GM12892 (cell line): ENCODE measurements at regions not wholly inside any gene's neighbourhood (a gene's known extent, or its start where the extent isn't known, plus 50 kb on each side); places are given as distances from the start of the nearest gene placed in this dataset.

ENCODE experiments used
- DNase-seq: peaks from one replicate; pipeline ENCODE4 v3.0.0; 2011; ENCODE audit not compliant: insufficient read length
- FAIRE-seq: peaks from 2 replicates; lab custom pipeline; 2011; peaks lifted over from hg19 to GRCh38; lab: Jason Lieb, UNC
- POLR2A ChIP-seq: IDR thresholded peaks from 2 replicates; pipeline ENCODE4 v1.6.1; 2011; ENCODE audit warnings: low read depth, low read length, control low read depth
- POLR2AphosphoS5 ChIP-seq: IDR thresholded peaks from 2 replicates; pipeline ENCODE4 v1.6.1; 2011; ENCODE audit warnings: low read depth, low read length, control low read depth
- TAF1 ChIP-seq: IDR thresholded peaks from 2 replicates; pipeline ENCODE4 v1.6.1; 2011; ENCODE audit warnings: low read depth, mild to moderate bottlenecking, control low read depth, low read length, borderline replicate concordance

DNA sequence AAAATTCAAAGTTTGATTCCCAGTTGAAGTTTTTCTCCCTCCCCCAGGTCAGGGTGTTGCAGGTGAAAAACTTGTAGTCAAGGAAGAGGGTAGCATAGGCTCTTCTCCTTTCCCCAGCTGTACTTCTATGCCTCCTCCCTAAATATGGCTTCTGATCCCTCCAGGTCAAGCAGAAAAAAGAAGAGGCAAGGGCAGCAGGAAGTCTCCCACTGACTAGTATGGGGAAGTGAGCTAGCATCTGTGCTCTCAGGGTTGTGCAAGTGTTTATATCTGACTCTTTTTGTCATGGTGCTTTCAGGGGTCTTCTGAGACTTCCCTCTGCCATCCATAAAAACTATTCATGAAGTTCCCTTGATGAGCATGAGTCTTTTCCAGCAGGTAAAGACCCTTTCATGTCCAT lies 76.0 kb downstream of the ATPSCKMT start:
- FAIRE-seq: no peak
- no peak for DNase-seq
- TF ChIP-seq POLR2A (no peak), POLR2AphosphoS5 (no peak), TAF1 (no peak)

DNA sequence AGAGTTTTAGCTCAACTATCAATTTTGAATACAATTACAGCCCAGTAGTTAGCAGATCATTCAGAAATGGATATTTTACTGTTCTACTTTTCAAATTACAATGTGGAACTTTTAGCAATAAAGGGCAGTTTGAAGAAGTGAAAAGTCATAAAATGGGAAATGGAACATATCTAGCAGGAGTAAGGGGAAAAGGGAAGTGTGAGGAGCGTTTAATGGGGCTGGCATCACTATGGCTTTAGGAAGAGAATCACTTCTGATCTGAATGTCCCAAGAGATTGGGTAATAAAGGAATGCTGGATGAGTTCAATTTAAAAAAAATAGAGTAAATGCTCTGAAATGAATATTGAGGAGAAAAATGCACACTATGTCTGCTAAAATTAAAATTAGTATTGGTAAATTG lies 77.4 kb downstream of the ATPSCKMT start:
- DNase-seq (no peak), FAIRE-seq (no peak)
- TF ChIP-seq TAF1: no peak
- TF ChIP-seq POLR2AphosphoS5: no peak
- TF ChIP-seq POLR2A: no peak

DNA sequence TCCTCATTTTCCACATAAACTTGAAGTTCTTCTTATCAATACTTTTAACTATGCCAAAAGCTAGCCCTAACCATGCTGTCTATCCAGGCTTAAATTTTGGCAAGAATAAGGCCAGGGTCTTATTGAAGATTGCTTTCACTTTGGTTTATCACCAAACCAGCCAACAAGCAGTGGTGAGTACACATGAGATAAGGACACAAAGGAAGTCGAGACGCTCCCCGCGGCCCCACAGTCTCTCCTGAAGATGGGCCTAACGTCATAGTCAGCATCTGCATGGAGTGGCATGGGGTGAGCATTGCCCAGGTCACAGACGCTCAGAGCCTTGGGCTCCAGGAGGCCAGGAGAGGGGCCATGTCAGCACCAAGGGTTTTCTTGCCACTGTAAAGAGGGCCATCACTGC lies 80.3 kb downstream of the ATPSCKMT start:
- FAIRE-seq (no peak), DNase-seq (no peak)
- TF ChIP-seq POLR2A (no peak), POLR2AphosphoS5 (no peak), TAF1 (no peak)

DNA sequence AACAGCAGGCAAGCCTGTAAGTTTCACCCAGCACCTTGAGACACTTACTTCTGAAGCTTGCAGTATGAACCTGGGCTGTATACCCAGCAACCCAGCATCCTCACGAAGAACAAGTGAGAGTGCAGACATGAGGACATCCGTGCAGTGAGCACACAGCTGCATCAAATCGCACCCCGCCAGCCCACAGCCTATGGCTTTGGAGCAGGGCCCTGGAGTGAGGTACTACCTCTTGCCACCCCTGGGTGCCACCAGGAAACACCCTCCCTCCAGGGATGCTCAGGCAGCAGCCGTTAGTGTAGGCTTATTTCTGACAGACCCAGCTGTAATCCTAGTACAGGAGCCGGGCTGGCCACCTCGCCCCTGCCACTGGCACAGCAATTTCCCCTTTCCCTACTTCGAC lies 81.4 kb downstream of the ATPSCKMT start:
- DNase-seq (no peak), FAIRE-seq (no peak)
- no peak for TF ChIP-seq TAF1
- TF ChIP-seq POLR2AphosphoS5: no peak
- no peak for TF ChIP-seq POLR2A

DNA sequence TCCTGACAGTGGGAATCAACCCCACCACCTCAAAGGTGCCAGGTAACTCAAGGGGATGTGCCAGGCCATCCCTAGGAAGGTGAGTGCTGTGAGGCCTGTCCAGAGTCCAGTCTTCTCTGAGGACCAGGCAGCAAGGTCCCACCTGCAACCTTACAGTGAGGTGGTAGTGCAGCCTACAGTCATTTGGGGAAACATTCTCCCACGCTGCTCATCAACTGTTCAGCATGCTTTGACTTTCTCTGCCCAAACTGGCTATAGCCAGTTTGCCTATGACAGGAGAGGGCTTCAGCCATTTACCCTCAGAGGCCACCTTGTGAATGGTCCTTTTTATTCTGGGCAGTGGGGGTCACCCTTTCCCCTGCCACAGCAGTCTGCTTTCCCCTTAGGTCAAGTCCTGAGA lies 81.9 kb downstream of the ATPSCKMT start:
- FAIRE-seq: no peak
- TF ChIP-seq TAF1 (no peak), POLR2A (no peak), POLR2AphosphoS5 (no peak)
- DNase-seq: no peak

DNA sequence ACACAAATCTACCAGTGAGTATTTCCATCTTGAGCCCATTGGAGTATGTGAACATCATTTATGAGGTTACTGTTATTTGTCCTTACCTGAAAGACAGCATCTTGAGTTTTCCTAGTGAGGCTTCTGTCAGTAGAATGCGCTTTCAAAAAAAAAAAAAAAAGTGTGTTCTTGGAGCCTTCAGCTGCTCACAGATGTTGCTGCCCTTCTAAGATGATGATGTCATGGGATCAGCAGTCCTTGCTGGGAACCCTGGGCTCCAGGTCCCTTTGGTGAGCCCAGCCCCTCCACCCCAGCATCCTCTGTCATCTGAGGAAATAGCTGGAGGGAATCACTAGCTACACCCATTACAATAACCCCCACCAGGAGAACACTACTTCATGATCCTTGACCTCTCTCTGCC lies 83.3 kb downstream of the ATPSCKMT start:
- DNase-seq: no peak
- no peak for TF ChIP-seq POLR2A
- TF ChIP-seq POLR2AphosphoS5: no peak
- TF ChIP-seq TAF1: no peak
- no peak for FAIRE-seq

DNA sequence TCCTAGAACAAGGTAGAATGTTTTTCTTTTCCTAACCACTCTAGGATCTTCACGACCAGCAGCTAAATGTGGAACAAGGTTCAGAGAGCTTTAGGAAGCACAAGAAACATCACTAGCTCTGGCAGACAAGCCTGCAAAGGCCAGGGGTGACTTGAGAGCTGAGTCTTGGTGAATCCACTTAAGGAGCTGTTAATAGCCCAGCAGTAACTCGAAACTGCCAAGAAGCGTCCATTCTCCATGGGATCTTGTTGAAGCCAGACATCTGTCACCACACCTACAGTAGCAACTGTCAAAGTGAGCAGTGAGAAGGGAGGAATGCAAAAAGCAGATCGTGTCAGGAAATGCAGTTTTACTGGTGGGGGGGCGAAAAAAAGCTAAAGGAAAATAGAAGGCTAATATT lies 87.2 kb downstream of the ATPSCKMT start:
- no peak for TF ChIP-seq POLR2AphosphoS5
- no peak for TF ChIP-seq TAF1
- no peak for TF ChIP-seq POLR2A
- FAIRE-seq: no peak
- no peak for DNase-seq

DNA sequence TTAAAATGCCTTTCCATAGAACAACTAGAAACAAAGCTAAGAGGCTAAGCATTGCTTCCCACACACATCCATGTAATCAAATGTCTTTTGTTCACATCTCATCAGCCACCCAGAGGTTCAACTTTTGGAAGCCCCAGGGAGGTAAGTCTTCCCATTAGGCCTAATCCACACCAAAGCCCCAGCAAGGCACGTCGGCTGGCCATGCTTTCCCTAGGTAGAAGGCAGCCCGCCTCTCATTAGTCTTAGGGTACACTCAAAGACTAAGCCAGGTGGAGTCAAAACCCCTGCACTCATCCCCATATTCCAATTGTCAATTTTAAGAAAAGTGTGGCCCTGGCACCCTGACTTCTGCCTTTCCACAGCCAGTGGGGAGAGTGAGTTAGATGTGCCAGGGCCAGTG lies 87.9 kb downstream of the ATPSCKMT start:
- TF ChIP-seq POLR2AphosphoS5 (no peak), TAF1 (no peak), POLR2A (no peak)
- no peak for FAIRE-seq
- DNase-seq: no peak

DNA sequence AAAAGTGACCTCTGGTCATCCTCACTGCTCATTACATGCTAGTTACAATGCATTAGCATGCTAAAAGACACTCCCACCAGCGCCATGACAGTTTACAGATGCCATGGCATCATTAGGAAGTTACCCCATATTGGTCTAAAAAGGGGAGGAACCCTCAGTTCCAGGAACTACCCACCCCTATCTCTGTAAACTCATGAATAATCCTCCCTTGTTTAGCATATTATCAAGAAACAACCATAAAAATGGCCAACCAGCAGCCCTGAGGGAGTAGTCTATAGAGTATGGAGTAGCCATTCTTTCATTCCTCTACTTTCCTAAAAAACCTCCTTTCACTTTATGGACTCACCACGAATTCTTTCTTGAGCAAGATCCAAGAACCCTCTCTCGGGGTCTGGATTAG lies 89.4 kb downstream of the ATPSCKMT start:
- TF ChIP-seq POLR2AphosphoS5 (no peak), POLR2A (no peak), TAF1 (no peak)
- no peak for DNase-seq
- FAIRE-seq: no peak

DNA sequence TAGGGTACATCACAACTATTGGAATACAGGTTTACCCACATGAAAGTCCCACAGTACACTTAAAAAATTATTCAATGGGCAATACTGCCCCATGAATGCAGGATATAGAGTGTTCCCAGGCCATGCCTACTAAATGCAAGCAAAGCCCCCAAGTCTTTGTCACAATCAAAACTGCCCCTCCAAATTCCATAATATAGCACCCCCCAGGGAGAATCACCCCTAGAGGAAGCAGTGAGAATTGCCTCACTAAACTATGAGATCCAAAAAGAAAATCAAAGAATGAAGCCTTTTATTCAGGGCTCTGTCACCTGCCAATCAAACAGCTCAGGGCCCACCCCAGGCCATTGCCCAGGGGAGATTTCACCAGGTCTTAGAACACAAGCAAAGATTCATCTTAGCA lies 90.8 kb downstream of the ATPSCKMT start:
- no peak for TF ChIP-seq POLR2AphosphoS5
- no peak for TF ChIP-seq POLR2A
- TF ChIP-seq TAF1: no peak
- no peak for FAIRE-seq
- no peak for DNase-seq

DNA sequence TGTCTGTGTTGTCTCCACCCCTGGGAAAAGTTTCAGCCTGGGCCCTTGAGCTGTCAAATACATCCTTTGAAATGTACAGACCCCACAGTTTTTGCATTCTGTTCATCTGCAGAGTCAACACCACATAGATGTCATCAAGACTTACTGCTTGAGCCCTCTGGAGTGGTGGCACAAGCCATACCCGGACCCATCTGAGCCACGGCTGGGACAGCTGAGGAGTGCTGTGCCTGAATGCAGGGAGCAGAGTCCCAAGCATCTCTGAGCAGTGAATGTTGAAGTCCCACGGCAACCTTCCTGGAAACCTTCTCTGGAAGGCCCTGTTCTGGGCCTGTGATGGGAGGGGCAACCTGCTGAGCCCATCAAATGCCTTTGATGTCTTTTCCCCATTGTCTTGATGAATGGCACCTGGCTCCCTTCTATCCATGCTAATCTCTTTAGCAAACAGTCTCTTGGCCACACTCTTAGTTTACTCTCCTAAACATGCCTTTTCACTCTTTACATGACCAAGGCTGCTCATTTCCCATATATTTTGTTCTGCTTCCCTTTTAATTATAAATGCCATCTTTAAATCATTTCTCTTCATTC lies 92.5 kb downstream of the ATPSCKMT start:
- FAIRE-seq: no peak
- no peak for DNase-seq
- TF ChIP-seq TAF1: no peak
- no peak for TF ChIP-seq POLR2A
- no peak for TF ChIP-seq POLR2AphosphoS5

DNA sequence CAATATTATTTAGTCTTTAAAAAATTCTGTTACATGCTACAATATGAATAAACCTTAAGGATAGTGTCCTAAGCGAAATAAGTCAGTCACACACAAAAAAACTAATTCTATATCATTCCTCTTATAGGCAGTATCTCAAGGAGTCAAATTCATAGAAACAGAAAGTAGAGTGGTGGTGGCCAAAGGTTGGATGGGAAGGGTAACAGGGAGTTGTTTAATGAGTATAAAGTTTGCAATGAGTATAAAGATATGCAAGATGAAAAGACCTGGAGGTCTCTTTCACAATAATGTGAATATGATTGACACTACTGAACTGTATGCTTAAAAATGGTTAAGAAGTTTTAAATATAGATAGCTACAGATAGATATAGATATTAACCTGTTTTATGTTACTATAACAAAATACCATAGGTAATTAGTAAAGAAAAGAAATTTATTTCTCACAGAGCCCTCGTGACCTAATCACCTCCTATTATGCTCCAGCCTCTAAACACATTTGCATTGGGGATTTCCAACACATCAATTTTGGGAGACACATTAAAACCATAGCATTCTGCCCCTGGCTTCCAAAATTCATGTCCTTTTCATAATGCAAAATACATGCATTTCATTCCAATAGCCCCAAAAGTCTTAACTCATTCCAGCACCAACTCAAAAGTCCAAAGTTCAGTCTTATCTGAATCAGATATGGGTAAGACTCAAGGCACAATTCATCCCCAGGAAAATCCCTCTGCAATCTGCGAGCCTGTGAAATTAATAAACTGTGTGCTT lies 93.6 kb downstream of the ATPSCKMT start:
- DNase-seq: no peak
- FAIRE-seq: no peak
- TF ChIP-seq TAF1: no peak
- TF ChIP-seq POLR2AphosphoS5: no peak
- no peak for TF ChIP-seq POLR2A
